ENCODE measurements at regions not wholly inside any gene's neighbourhood (a gene's known extent, or its start where the extent isn't known, plus 50 kb on each side); places are given as distances from the start of the nearest gene placed in this dataset.

DNA sequence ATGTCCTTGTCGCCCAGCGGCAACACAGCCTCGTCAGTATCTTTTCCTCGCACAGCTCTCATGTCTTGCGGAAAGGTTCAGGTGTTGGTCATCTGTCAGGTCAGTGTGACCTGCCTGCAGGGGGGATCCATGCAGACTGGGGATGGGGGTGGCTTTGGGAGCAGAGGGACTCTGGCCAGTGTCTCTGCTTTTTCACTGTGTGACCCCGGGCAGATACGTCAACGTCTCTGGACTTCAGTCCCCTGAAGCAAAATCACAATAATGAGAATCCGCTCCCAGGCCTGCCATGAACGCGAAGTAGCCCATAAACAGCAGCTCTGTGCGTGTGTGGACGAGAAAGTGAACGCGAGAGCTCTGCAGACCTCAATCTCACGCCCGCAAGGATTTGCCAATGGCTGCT lies 75.7 kb upstream of the FCN1 start:
- Histone ChIP-seq H3K9me3 (no peaks in the 10 kb centered on the region), H3K27ac (no peak overlapping the region), H3K4me1 (ENCODE audit: control insufficient read depth in 1 of 2, insufficient read depth in 1 of 2, low read depth in 1 of 2, low read length in 1 of 2) (no peaks in the 10 kb centered on the region), H3K27me3 (no peaks in the 10 kb centered on the region), H3K4me3 (ENCODE audit: low read depth in 1 of 2, low read length in 1 of 2) (no peak overlapping the region), H3K36me3 (no peaks in the 10 kb centered on the region)
- no peak for TF ChIP-seq CTCF (IDR thresholded peaks at IDR 0.05)

DNA sequence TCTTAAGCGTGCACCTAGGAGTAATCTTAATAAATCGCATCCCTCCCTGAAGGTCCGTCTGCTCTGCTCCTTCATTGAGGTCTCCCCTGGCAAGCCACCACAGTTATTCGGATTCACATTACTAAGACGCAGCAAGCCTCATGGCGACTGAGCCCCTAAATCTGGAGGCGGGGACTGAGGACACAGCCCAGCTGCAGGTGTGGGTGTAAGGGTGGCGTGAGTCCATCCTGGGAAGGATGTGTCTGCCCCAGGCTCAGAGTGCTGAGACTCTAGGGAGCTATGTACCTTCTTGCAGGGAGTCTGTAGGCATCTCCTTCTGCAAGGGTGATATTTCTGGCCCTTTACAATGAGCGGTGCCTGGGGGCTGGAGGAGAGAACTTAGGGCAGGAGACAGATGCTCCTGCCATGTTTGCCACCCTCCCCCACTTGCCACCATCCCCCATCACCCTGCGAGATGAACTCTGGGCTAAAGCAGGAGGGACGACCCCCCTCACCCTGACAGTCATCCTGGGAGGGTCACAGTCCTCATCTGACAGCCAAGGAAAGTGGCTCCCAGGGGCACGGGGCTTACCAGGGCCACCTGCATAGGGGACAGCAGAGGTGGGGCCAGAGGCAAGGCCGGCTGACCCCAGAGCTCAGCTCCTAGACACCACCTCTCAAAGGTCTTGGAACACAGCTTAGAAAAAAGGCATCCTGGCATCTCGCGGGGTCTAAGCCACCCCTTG lies 76.4 kb upstream of the FCN1 start:
- no peaks in the 10 kb centered on the region for H3K9me3 ChIP-seq
- no peaks in the 10 kb centered on the region for H3K27me3 ChIP-seq
- H3K4me1 ChIP-seq (ENCODE audit: control insufficient read depth in 1 of 2, insufficient read depth in 1 of 2, low read depth in 1 of 2, low read length in 1 of 2) = no peaks in the 10 kb centered on the region
- no peak overlapping the region for H3K4me3 ChIP-seq (ENCODE audit: low read depth in 1 of 2, low read length in 1 of 2)
- H3K36me3 ChIP-seq = no peaks in the 10 kb centered on the region
- no peak overlapping the region for H3K27ac ChIP-seq
- no peak for TF ChIP-seq CTCF (IDR thresholded peaks at IDR 0.05)

DNA sequence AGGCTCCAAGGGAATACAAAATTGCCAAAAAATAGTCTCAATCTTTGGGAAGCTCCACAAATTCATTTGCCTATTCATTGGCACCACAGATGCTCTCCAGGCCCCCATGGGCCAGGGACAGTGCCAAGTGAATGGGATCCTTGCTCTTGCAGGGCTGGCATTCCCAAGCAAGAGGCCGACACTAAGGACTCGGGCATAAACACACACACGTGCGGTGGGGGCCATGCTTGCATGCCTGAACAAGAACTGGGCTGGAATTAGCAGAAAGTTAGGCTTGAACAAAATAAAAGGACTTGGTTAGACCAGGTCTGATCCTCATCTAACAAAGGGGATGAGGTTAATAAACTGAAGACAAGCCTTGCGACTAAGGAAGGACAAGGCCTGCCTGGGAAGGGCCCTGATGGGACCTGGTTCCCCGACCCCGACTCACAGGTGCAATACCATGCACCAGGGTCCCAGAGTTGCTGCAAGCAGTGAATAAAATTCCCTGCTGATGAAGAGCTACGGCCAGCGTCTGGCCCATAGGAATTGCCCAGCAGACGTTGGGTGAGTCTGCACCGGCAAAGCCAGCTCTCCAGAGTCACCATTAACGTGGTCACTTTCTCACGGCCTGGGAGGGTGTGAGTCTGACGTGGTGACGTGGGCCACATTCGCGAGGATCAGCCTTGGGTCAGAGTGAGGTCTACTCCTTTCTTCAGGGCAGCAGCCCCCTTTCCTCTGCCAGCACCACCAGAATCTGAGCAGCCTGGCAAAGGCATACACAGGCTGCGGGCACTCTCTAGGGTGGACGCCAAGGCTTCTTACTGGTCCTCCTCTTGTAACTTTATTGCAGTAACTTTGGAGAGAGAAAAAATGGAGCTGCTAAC lies 77.4 kb upstream of the FCN1 start:
- H3K4me3 ChIP-seq (ENCODE audit: low read depth in 1 of 2, low read length in 1 of 2) = no peak overlapping the region
- no peak overlapping the region for H3K27ac ChIP-seq
- no peaks in the 10 kb centered on the region for H3K27me3 ChIP-seq
- TF ChIP-seq CTCF (IDR thresholded peaks at IDR 0.05) = no peak
- H3K36me3 ChIP-seq = no peaks in the 10 kb centered on the region
- peaks cover under 1% of the 10 kb centered on the region for H3K9me3 ChIP-seq
- no peaks in the 10 kb centered on the region for H3K4me1 ChIP-seq (ENCODE audit: control insufficient read depth in 1 of 2, insufficient read depth in 1 of 2, low read depth in 1 of 2, low read length in 1 of 2)

DNA sequence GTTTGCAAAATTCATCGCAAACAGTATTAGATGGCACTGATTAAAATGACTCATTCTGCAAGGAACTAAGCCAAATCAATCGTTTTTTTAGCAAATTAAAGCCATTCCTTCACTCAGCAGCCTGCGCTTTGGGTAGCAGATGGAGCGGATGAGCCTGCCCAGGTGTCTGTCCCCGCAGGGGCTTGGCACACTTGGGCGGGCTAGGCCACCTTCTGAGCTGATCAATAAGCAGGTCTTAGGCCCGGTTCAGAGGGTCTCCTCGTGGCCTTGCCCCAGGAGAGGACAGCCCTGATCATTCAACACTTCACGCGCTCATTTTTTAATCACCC lies 78.0 kb upstream of the FCN1 start:
- Histone ChIP-seq H3K4me1 (ENCODE audit: control insufficient read depth in 1 of 2, insufficient read depth in 1 of 2, low read depth in 1 of 2, low read length in 1 of 2) (no peaks in the 10 kb centered on the region), H3K9me3 (peaks cover 5% of the 10 kb centered on the region), H3K36me3 (no peaks in the 10 kb centered on the region), H3K4me3 (ENCODE audit: low read depth in 1 of 2, low read length in 1 of 2) (no peak overlapping the region), H3K27ac (no peak overlapping the region), H3K27me3 (no peaks in the 10 kb centered on the region)
- no peak for TF ChIP-seq CTCF (IDR thresholded peaks at IDR 0.05)

DNA sequence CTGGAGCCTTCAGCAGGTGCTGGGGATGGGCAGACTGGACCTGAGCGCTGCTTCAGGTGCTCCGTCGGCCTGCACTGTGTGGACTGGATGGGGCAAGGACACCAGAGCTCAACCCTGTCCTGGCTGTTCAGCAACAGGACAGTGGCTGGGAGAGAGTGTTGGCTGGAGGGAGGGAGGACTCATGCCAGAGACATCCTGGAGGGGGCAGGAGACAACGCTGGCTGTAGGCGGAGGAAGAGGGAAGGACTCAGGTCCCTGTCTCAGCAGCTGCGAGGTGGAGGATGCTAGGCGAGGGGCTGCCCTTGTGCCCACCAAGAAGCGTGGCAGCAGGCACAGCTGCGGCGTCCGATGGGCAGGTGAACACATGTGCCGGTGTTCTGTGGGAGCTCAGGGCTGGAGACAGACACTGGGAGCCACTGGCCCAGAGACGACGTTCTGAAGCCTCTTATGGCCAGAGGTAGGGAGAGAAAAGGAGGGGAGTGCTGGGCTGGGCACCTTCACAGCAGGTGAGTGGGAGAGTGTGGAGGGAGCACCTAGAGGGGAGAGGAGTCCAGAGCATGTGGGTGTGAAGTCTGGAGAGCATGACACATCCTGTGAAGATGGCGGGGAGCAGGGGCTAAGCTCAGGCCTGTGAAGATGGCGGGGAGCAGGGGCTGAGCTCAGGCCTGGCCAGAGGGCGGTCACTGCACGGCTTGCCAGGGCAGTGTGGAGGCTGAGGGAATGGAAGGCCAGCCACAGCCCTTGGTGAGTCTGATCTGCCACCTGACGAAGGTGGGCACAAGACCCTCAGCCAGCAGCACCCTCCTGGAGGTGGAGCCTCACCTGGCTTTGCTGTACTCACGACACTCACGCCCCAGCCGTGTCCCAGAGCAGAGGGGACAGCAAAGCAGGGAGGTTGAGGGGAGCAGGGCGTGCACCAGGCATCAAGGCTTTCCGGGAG lies 79.1 kb upstream of the FCN1 start:
- Histone ChIP-seq H3K27ac (no peak overlapping the region), H3K4me1 (ENCODE audit: control insufficient read depth in 1 of 2, insufficient read depth in 1 of 2, low read depth in 1 of 2, low read length in 1 of 2) (no peaks in the 10 kb centered on the region), H3K36me3 (no peaks in the 10 kb centered on the region), H3K27me3 (no peaks in the 10 kb centered on the region), H3K9me3 (peaks cover 5% of the 10 kb centered on the region), H3K4me3 (ENCODE audit: low read depth in 1 of 2, low read length in 1 of 2) (no peak overlapping the region)
- TF ChIP-seq CTCF (IDR thresholded peaks at IDR 0.05) = no peak

Data from neutrophil (primary cell).